GM21576 (cell line): ENCODE measurements at regions not wholly inside any gene's neighbourhood (a gene's known extent, or its start where the extent isn't known, plus 50 kb on each side); places are given as distances from the start of the nearest gene placed in this dataset.

Experiments used
- ATAC-seq: cut with Tn5 transposase; IDR thresholded peaks from one replicate; pipeline ENCODE4 v1.9.1; 2021; ENCODE audit warnings: mild to moderate bottlenecking, moderate library complexity; ENCODE audit not compliant: unreplicated experiment

GRCh38 chr1:218226005-218226404 is 59.1 kb upstream of the RRP15 start:
- no peak for ATAC-seq
